Endothelial cell of umbilical vein (primary cell): ENCODE measurements at regions not wholly inside any gene's neighbourhood (a gene's known extent, or its start where the extent isn't known, plus 50 kb on each side); places are given as distances from the start of the nearest gene placed in this dataset.

Experiments used
- POLR2A ChIP-seq: IDR thresholded peaks from 2 replicates; pipeline ENCODE4 v1.6.1; 2012; ENCODE audit warnings: low read depth, mild to moderate bottlenecking, control low read depth, low read length
- TF ChIP-seq, protein P1 (sequence below), 2 donors: IDR thresholded peaks; 1 replicate in 1 of 2; 2 replicates in 1 of 2; pipeline ENCODE4 v1.5.1; 2011; ENCODE audit warnings: low read length in 2 of 2, mild to moderate bottlenecking in 2 of 2, moderate library complexity in 2 of 2, control low read depth in 1 of 2, inconsistent platforms in 1 of 2, low read depth in 1 of 2; ENCODE audit not compliant: insufficient read depth in 1 of 2; ENCODE audit errors: extremely low read depth in 1 of 2

DNA sequence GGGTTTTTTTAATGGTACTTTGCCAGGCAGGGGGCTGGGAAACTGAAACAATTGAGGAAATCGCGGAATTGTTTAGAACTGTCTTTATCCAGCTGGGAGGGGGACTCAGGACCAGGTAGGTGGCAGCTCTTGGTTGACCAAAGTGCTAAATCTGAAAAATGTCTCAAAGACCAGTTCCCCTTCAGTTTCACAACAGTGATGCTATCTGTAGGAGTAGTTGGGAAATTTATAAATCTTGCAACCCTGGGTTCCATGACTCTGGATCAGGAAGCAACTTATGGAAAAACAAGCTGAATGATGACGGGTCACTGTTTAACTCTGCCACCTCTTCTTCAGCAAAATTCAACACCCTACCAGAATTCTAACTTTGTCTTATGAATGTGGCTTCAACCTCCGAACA is 99.7 kb downstream of the FAM50B start:
- TF ChIP-seq, protein P1, sequence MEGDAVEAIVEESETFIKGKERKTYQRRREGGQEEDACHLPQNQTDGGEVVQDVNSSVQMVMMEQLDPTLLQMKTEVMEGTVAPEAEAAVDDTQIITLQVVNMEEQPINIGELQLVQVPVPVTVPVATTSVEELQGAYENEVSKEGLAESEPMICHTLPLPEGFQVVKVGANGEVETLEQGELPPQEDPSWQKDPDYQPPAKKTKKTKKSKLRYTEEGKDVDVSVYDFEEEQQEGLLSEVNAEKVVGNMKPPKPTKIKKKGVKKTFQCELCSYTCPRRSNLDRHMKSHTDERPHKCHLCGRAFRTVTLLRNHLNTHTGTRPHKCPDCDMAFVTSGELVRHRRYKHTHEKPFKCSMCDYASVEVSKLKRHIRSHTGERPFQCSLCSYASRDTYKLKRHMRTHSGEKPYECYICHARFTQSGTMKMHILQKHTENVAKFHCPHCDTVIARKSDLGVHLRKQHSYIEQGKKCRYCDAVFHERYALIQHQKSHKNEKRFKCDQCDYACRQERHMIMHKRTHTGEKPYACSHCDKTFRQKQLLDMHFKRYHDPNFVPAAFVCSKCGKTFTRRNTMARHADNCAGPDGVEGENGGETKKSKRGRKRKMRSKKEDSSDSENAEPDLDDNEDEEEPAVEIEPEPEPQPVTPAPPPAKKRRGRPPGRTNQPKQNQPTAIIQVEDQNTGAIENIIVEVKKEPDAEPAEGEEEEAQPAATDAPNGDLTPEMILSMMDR (IDR thresholded peaks at IDR 0.05; ENCODE audit: extremely low read depth in 1 of 2, insufficient read depth in 1 of 2, low read depth in 1 of 2, low read length in 2 of 2), result no peak
- no peak for TF ChIP-seq POLR2A
